ENCODE measurements at regions not wholly inside any gene's neighbourhood (a gene's known extent, or its start where the extent isn't known, plus 50 kb on each side); places are given as distances from the start of the nearest gene placed in this dataset.

GRCh38 chr11:29368126-29368525 lies 648.7 kb downstream of the KCNA4 start:
- Histone ChIP-seq H3F3A (ENCODE audit: insufficient read depth) (no peaks in the 10 kb centered on the region), H3K9ac (no peak overlapping the region), H3K9me2 (ENCODE audit: insufficient read depth) (no peaks in the 10 kb centered on the region), H3K27me3 (replicated peaks; ENCODE audit: insufficient read depth) (no peaks in the 10 kb centered on the region), H3K4me2 (ENCODE audit: unreplicated experiment) (no peak overlapping the region), H3K4me3 (no peak overlapping the region), H3K4me1 (ENCODE audit: insufficient read depth) (no peaks in the 10 kb centered on the region), H3K36me3 (ENCODE audit: low read depth) (no peaks in the 10 kb centered on the region), H3K79me2 (ENCODE audit: insufficient read depth) (no peaks in the 10 kb centered on the region), H2AFZ (no peak overlapping the region), H3K9me3 (ENCODE audit: low read depth) (no peaks in the 10 kb centered on the region), H4K20me1 (ENCODE audit: insufficient read depth) (no peaks in the 10 kb centered on the region), H3K27ac (no peak overlapping the region)
- TF ChIP-seq EZH2 (IDR thresholded peaks at IDR 0.05; ENCODE audit: insufficient read depth, poor library complexity, severe bottlenecking), result no peak
- no peak for TF ChIP-seq EZH2phosphoT487 (IDR thresholded peaks at IDR 0.05; ENCODE audit: insufficient read depth, low read depth)
- DNase-seq, result no peak
- in situ Hi-C loops (cut with MboI), result no loop called here
- 38 to 40% methylated on average over 5 of the region's 5 CpGs for WGBS, 2 experiments (ENCODE audit: low coverage in 1 of 2, low lambda C conversion rate in 2 of 2, missing lambda C conversion rate in 2 of 2)

GRCh38 chr11:29364006-29364405 lies 652.8 kb downstream of the KCNA4 start:
- Histone ChIP-seq H3K27me3 (replicated peaks; ENCODE audit: insufficient read depth) (no peaks in the 10 kb centered on the region), H3K27ac (no peak overlapping the region), H3K4me2 (ENCODE audit: unreplicated experiment) (no peak overlapping the region), H3K9me2 (ENCODE audit: insufficient read depth) (no peaks in the 10 kb centered on the region), H3K36me3 (ENCODE audit: low read depth) (no peaks in the 10 kb centered on the region), H3K4me3 (no peak overlapping the region), H3K9ac (no peak overlapping the region), H3K79me2 (ENCODE audit: insufficient read depth) (no peaks in the 10 kb centered on the region), H4K20me1 (ENCODE audit: insufficient read depth) (no peaks in the 10 kb centered on the region), H3F3A (ENCODE audit: insufficient read depth) (no peaks in the 10 kb centered on the region), H2AFZ (no peak overlapping the region), H3K9me3 (ENCODE audit: low read depth) (no peaks in the 10 kb centered on the region), H3K4me1 (ENCODE audit: insufficient read depth) (no peaks in the 10 kb centered on the region)
- in situ Hi-C loops (cut with MboI), result no loop called here
- no peak for DNase-seq
- 24 to 32% methylated on average over 2 of the region's 2 CpGs for WGBS, 2 experiments (ENCODE audit: low coverage in 1 of 2, low lambda C conversion rate in 2 of 2, missing lambda C conversion rate in 2 of 2)
- no peak for TF ChIP-seq EZH2 (IDR thresholded peaks at IDR 0.05; ENCODE audit: insufficient read depth, poor library complexity, severe bottlenecking)
- no peak for TF ChIP-seq EZH2phosphoT487 (IDR thresholded peaks at IDR 0.05; ENCODE audit: insufficient read depth, low read depth)

- Histone ChIP-seq H3K9ac (no peak overlapping the region), H3K4me1 (ENCODE audit: insufficient read depth) (no peaks in the 10 kb centered on the region), H3K27ac (no peak overlapping the region), H3F3A (ENCODE audit: insufficient read depth) (no peaks in the 10 kb centered on the region), H2AFZ (no peak overlapping the region), H3K27me3 (replicated peaks; ENCODE audit: insufficient read depth) (no peaks in the 10 kb centered on the region), H4K20me1 (ENCODE audit: insufficient read depth) (no peaks in the 10 kb centered on the region), H3K4me3 (no peak overlapping the region), H3K9me3 (ENCODE audit: low read depth) (no peaks in the 10 kb centered on the region), H3K9me2 (ENCODE audit: insufficient read depth) (no peaks in the 10 kb centered on the region), H3K36me3 (ENCODE audit: low read depth) (no peaks in the 10 kb centered on the region), H3K79me2 (ENCODE audit: insufficient read depth) (no peaks in the 10 kb centered on the region), H3K4me2 (ENCODE audit: unreplicated experiment) (no peak overlapping the region)
- WGBS, 2 experiments (ENCODE audit: low coverage in 1 of 2, low lambda C conversion rate in 2 of 2, missing lambda C conversion rate in 2 of 2), result 0 to 4% methylated on average over 1 of the region's 1 CpG
- in situ Hi-C loops (cut with MboI), result no loop called here
- TF ChIP-seq EZH2 (IDR thresholded peaks at IDR 0.05; ENCODE audit: insufficient read depth, poor library complexity, severe bottlenecking) (no peak), EZH2phosphoT487 (IDR thresholded peaks at IDR 0.05; ENCODE audit: insufficient read depth, low read depth) (no peak)
- peak; percentile 2 for DNase-seq
These were observed 655.5 kb downstream of the KCNA4 start for GRCh38 chr11:29361369-29361768.

- Histone ChIP-seq H3K4me1 (ENCODE audit: insufficient read depth) (no peaks in the 10 kb centered on the region), H3K79me2 (ENCODE audit: insufficient read depth) (no peaks in the 10 kb centered on the region), H4K20me1 (ENCODE audit: insufficient read depth) (no peaks in the 10 kb centered on the region), H3K27ac (no peak overlapping the region), H3K36me3 (ENCODE audit: low read depth) (no peaks in the 10 kb centered on the region), H3K4me3 (no peak overlapping the region), H3K9me3 (ENCODE audit: low read depth) (no peaks in the 10 kb centered on the region), H3K4me2 (ENCODE audit: unreplicated experiment) (no peak overlapping the region), H3F3A (ENCODE audit: insufficient read depth) (no peaks in the 10 kb centered on the region), H3K27me3 (replicated peaks; ENCODE audit: insufficient read depth) (peaks cover 43% of the 10 kb centered on the region), H3K9ac (no peak overlapping the region), H3K9me2 (ENCODE audit: insufficient read depth) (no peaks in the 10 kb centered on the region), H2AFZ (no peak overlapping the region)
- 0% methylated on average over 1 of the region's 1 CpG for WGBS, 2 experiments (ENCODE audit: low coverage in 1 of 2, low lambda C conversion rate in 2 of 2, missing lambda C conversion rate in 2 of 2)
- in situ Hi-C loops (cut with MboI), result no loop called here
- no peak for TF ChIP-seq EZH2phosphoT487 (IDR thresholded peaks at IDR 0.05; ENCODE audit: insufficient read depth, low read depth)
- no peak for TF ChIP-seq EZH2 (IDR thresholded peaks at IDR 0.05; ENCODE audit: insufficient read depth, poor library complexity, severe bottlenecking)
- DNase-seq, result no peak
These were observed 663.0 kb downstream of the KCNA4 start for GRCh38 chr11:29353833-29354232.

GRCh38 chr11:29352273-29352795 lies 664.5 kb downstream of the KCNA4 start:
- Histone ChIP-seq H3K4me3 (no peak overlapping the region), H3K79me2 (ENCODE audit: insufficient read depth) (no peaks in the 10 kb centered on the region), H3K9ac (no peak overlapping the region), H3K36me3 (ENCODE audit: low read depth) (no peaks in the 10 kb centered on the region), H3K9me3 (ENCODE audit: low read depth) (no peaks in the 10 kb centered on the region), H3F3A (ENCODE audit: insufficient read depth) (no peaks in the 10 kb centered on the region), H3K27me3 (replicated peaks; ENCODE audit: insufficient read depth) (peaks cover 47% of the 10 kb centered on the region), H3K27ac (no peak overlapping the region), H3K4me2 (ENCODE audit: unreplicated experiment) (no peak overlapping the region), H2AFZ (no peak overlapping the region), H3K4me1 (ENCODE audit: insufficient read depth) (no peaks in the 10 kb centered on the region), H3K9me2 (ENCODE audit: insufficient read depth) (no peaks in the 10 kb centered on the region), H4K20me1 (ENCODE audit: insufficient read depth) (no peaks in the 10 kb centered on the region)
- in situ Hi-C loops (cut with MboI), result no loop called here
- WGBS, 2 experiments (ENCODE audit: low coverage in 1 of 2, low lambda C conversion rate in 2 of 2, missing lambda C conversion rate in 2 of 2), result 1 to 11% methylated on average over 3 of the region's 3 CpGs
- no peak for DNase-seq
- no peak for TF ChIP-seq EZH2phosphoT487 (IDR thresholded peaks at IDR 0.05; ENCODE audit: insufficient read depth, low read depth)
- no peak for TF ChIP-seq EZH2 (IDR thresholded peaks at IDR 0.05; ENCODE audit: insufficient read depth, poor library complexity, severe bottlenecking)
